ENCODE measurements at regions not wholly inside any gene's neighbourhood (a gene's known extent, or its start where the extent isn't known, plus 50 kb on each side); places are given as distances from the start of the nearest gene placed in this dataset.

GRCh38 chr10:101303087-101303703 is 50.8 kb upstream of the BTRC start:
- Histone ChIP-seq H4K8ac (ENCODE audit: low read depth in 2 of 2, low read length in 2 of 2) (no peak overlapping the region), H2AFZ (replicated peaks; ENCODE audit: low read length, poor library complexity) (no peak overlapping the region), H3K9me3 (ENCODE audit: control insufficient read depth, insufficient read depth, low read length) (no peaks in the 10 kb centered on the region), H4K20me1 (ENCODE audit: insufficient read depth, low read length) (no peaks in the 10 kb centered on the region), H4K5ac (ENCODE audit: low read depth, low read length) (no peak overlapping the region), H3K14ac (replicated peaks; ENCODE audit: low read depth, low read length) (no peak overlapping the region), H2BK15ac (ENCODE audit: low read depth, low read length) (no peak overlapping the region), H3K56ac (ENCODE audit: extremely low read depth, insufficient read depth, low read length) (no peak overlapping the region), H2AK5ac (ENCODE audit: low read depth, low read length) (no peak overlapping the region), H2BK5ac (ENCODE audit: low read depth, low read length, poor library complexity, severe bottlenecking) (no peak overlapping the region), H3K18ac (ENCODE audit: low read depth, low read length) (no peak overlapping the region), H3K9me1 (ENCODE audit: insufficient read depth, low read length) (no peaks in the 10 kb centered on the region), H3K9ac (ENCODE audit: low read depth, low read length) (no peak overlapping the region), H3K27ac (ENCODE audit: insufficient read depth, low read length) (no peak overlapping the region), H3K4me1 (ENCODE audit: control insufficient read depth, insufficient read depth, low read length) (no peaks in the 10 kb centered on the region), H2AK9ac (replicated peaks; ENCODE audit: low read depth, low read length, poor library complexity) (no peak overlapping the region), H3K27me3 (ENCODE audit: control insufficient read depth, insufficient read depth, low read length) (peaks cover 74% of the 10 kb centered on the region), H3K4ac (ENCODE audit: low read depth, low read length) (no peak overlapping the region), H3K4me3 (ENCODE audit: insufficient read depth, low read depth, low read length) (no peak overlapping the region), H3K4me2 (ENCODE audit: low read depth, low read length) (no peak overlapping the region), H2BK20ac (ENCODE audit: low read depth, low read length) (no peak overlapping the region), H2BK120ac (ENCODE audit: low read depth, low read length) (no peak overlapping the region), H3K23ac (ENCODE audit: low read depth, low read length) (no peak overlapping the region), H3K79me1 (ENCODE audit: low read depth in 1 of 2, low read length in 2 of 2) (no peaks in the 10 kb centered on the region), H4K91ac (ENCODE audit: insufficient read depth, low read depth, low read length) (no peak overlapping the region), H3K36me3 (ENCODE audit: control insufficient read depth, insufficient read depth, low read length) (no peaks in the 10 kb centered on the region)
- DNase-seq (no peak), ATAC-seq (ENCODE audit: low read depth) (no peak)
- in situ Hi-C loops (cut with MboI; ENCODE audit: low sequenced_read_pairs) = no loop called here
- no TSS peak for BruUV-seq (replicated peaks)
- intact Hi-C loops (cut with micrococcal nuclease) = loop anchor here (5.0 kb wide), 1 partner anchor 139 kb away; no protein-coding TSS in a partner anchor
- POLR2A ChIA-PET (ENCODE audit: unreplicated experiment) = no interaction called here
- no CpG with 5 or more reads among the region's 4 CpGs for WGBS, 2 experiments (ENCODE audit: extremely low coverage in 2 of 2, insufficient read length in 1 of 2)
- dilution Hi-C loops (cut with HindIII; ENCODE audit: low sequenced_read_pairs, unreplicated experiment) = no loop called here
- TF ChIP-seq CEBPB (IDR thresholded peaks at IDR 0.05; ENCODE audit: low read depth, low read length) (no peak), RFX5 (IDR thresholded peaks at IDR 0.05; ENCODE audit: low read depth, low read length) (no peak), USF2 (IDR thresholded peaks at IDR 0.05; ENCODE audit: low read depth, low read length) (no peak), SMC3 (IDR thresholded peaks at IDR 0.05; ENCODE audit: low read depth, low read length) (no peak), POLR2A (IDR thresholded peaks at IDR 0.05; ENCODE audit: low read depth, low read length) (no peak), ELK1 (IDR thresholded peaks at IDR 0.05; ENCODE audit: borderline replicate concordance, low read depth, low read length) (no peak), RAD21 (IDR thresholded peaks at IDR 0.05; ENCODE audit: low read length) (no peak), MXI1 (IDR thresholded peaks at IDR 0.05; ENCODE audit: borderline replicate concordance, low read depth, low read length) (no peak), FOS (IDR thresholded peaks at IDR 0.05; ENCODE audit: low read depth, low read length) (no peak), CTCF (conservative IDR thresholded peaks at IDR 0.05; ENCODE audit: low read depth, low read length) (no peak), NFE2L2 (IDR thresholded peaks at IDR 0.05; ENCODE audit: low read depth, low read length) (no peak), CHD1 (IDR thresholded peaks at IDR 0.05; ENCODE audit: low read depth, low read length) (no peak), MAZ (IDR thresholded peaks at IDR 0.05; ENCODE audit: borderline replicate concordance, low read depth, low read length) (no peak)
- CTCF ChIA-PET = interaction anchor here (1.0 kb wide), 1 partner anchor 141 kb away, joined by 3 read pairs; no protein-coding TSS in a partner anchor
